ENCODE measurements at regions not wholly inside any gene's neighbourhood (a gene's known extent, or its start where the extent isn't known, plus 50 kb on each side); places are given as distances from the start of the nearest gene placed in this dataset.

DNA sequence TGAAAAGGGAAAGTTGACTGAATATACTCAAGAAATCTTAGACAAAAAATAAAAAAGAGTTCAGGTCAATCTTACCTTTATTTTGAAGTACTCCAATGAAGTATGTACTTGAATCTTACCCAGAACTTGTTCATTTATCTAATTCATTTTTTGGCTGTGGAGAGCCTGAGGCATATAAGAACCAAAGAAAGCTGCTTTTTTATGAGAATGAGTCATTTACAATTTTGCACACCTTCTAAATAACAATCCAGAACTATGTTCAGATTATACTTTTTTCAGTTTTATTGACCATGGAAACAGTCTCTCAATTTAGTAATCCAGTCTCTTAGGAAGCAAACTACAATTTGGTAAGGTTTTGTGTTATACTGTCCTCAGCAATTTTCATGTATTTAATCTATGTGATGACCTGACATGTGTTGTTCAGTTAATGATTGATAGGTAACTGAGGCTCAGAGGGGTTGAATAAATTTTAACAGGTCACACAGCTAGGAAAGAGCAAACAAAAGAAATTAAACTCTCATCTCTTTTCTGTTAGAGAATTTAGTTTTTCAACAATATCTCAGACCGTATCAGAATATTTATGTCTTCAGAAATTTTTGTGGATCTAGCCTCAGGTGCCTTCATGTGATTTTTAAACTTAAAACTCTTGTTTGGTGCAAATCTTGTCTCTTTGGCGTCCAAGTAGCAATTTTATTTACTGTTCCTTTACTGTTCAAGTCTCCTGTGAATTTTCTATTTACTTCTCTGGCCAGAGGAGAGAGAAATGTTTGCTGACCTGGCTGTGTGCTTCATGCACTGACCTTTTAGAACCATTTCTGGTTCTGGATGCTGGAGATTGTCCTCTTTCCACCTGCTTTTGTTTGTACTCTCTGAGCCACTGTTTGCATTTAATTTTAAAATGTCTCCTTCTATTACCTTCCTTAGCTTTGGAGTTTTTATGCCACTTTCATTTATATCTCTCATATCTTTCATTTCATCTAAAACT is 1453.4 kb downstream of the STIM2 start:
- H3K36me3 ChIP-seq (ENCODE audit: control insufficient read depth, low read length) = no peaks in the 10 kb centered on the region
- H3K9me3 ChIP-seq (ENCODE audit: control insufficient read depth, insufficient read depth, low read length) = no peaks in the 10 kb centered on the region
- H3K27me3 ChIP-seq (ENCODE audit: control insufficient read depth, low read length) = no peaks in the 10 kb centered on the region
- no peaks in the 10 kb centered on the region for H3K79me2 ChIP-seq (ENCODE audit: control insufficient read depth, low read length)
- no peaks in the 10 kb centered on the region for H3K4me1 ChIP-seq (ENCODE audit: control insufficient read depth, low read length)
- no peaks in the 10 kb centered on the region for H4K20me1 ChIP-seq (ENCODE audit: control insufficient read depth, insufficient read depth, low read depth, low read length)
- no peak overlapping the region for H3K4me3 ChIP-seq (ENCODE audit: low read length)
- H3F3A ChIP-seq (ENCODE audit: control insufficient read depth, insufficient read depth) = no peaks in the 10 kb centered on the region
- TF ChIP-seq EZH2phosphoT487 (IDR thresholded peaks at IDR 0.05; ENCODE audit: borderline replicate concordance, low read length) = no peak
- TF ChIP-seq, protein P1, sequence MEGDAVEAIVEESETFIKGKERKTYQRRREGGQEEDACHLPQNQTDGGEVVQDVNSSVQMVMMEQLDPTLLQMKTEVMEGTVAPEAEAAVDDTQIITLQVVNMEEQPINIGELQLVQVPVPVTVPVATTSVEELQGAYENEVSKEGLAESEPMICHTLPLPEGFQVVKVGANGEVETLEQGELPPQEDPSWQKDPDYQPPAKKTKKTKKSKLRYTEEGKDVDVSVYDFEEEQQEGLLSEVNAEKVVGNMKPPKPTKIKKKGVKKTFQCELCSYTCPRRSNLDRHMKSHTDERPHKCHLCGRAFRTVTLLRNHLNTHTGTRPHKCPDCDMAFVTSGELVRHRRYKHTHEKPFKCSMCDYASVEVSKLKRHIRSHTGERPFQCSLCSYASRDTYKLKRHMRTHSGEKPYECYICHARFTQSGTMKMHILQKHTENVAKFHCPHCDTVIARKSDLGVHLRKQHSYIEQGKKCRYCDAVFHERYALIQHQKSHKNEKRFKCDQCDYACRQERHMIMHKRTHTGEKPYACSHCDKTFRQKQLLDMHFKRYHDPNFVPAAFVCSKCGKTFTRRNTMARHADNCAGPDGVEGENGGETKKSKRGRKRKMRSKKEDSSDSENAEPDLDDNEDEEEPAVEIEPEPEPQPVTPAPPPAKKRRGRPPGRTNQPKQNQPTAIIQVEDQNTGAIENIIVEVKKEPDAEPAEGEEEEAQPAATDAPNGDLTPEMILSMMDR (IDR thresholded peaks at IDR 0.05; ENCODE audit: low read depth, low read length, poor library complexity, severe bottlenecking) = no peak
- no peaks in the 10 kb centered on the region for H3K9me2 ChIP-seq (replicated peaks; ENCODE audit: control insufficient read depth, low read length)
- no peak overlapping the region for H3K27ac ChIP-seq (ENCODE audit: low read depth, low read length)
- H3K4me2 ChIP-seq (ENCODE audit: low read length) = no peak overlapping the region

DNA sequence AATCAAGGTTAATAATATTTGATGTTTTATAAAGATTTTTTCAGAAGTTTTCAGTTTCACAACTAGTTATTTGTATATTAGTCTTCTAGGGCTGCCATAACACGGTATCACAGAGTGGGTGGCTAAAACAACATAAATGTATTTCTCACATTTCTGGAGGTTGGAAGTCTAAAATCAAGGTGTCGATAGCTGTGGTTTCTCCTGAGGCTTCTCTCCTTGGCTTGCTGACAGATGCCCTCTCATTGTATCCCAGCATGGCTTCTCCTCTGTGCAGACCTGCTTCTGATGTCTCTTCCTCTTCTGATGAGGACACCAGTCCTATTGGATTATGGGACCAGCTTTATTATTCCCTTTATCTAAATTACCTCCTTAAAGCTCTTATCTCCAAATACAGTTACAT is 1456.6 kb downstream of the STIM2 start:
- Histone ChIP-seq H3K4me1 (ENCODE audit: control insufficient read depth, low read length) (no peaks in the 10 kb centered on the region), H3K27ac (ENCODE audit: low read depth, low read length) (no peak overlapping the region), H3K9me2 (replicated peaks; ENCODE audit: control insufficient read depth, low read length) (no peaks in the 10 kb centered on the region), H3K27me3 (ENCODE audit: control insufficient read depth, low read length) (no peaks in the 10 kb centered on the region), H3K36me3 (ENCODE audit: control insufficient read depth, low read length) (no peaks in the 10 kb centered on the region), H3K4me3 (ENCODE audit: low read length) (no peak overlapping the region), H3K79me2 (ENCODE audit: control insufficient read depth, low read length) (no peaks in the 10 kb centered on the region), H4K20me1 (ENCODE audit: control insufficient read depth, insufficient read depth, low read depth, low read length) (no peaks in the 10 kb centered on the region), H3K4me2 (ENCODE audit: low read length) (no peak overlapping the region), H3K9me3 (ENCODE audit: control insufficient read depth, insufficient read depth, low read length) (no peaks in the 10 kb centered on the region), H3F3A (ENCODE audit: control insufficient read depth, insufficient read depth) (no peaks in the 10 kb centered on the region)
- TF ChIP-seq EZH2phosphoT487 (IDR thresholded peaks at IDR 0.05; ENCODE audit: borderline replicate concordance, low read length) = no peak
- TF ChIP-seq, protein P1 (IDR thresholded peaks at IDR 0.05; ENCODE audit: low read depth, low read length, poor library complexity, severe bottlenecking) = no peak

DNA sequence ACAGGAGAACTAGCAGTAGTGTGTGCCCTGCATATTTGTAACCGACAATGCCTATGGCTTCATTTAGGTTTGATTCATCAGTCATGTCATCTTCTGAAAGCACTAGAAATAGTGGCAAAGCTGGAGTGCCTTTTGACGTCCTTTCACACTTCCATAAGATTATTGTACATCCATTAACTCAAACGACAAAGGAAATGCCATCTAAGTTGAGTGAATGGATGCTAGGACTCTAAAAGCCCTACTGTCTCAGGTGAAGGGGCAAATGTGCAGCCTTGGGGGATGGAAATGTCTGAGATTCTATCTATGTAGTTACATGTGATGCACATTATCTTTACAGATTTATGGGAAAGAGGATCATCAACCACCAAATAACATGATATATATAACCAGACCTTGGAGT is 1473.6 kb downstream of the STIM2 start:
- no peaks in the 10 kb centered on the region for H3F3A ChIP-seq (ENCODE audit: control insufficient read depth, insufficient read depth)
- no peaks in the 10 kb centered on the region for H3K9me3 ChIP-seq (ENCODE audit: control insufficient read depth, insufficient read depth, low read length)
- no peaks in the 10 kb centered on the region for H3K27me3 ChIP-seq (ENCODE audit: control insufficient read depth, low read length)
- H3K4me3 ChIP-seq (ENCODE audit: low read length) = no peak overlapping the region
- no peaks in the 10 kb centered on the region for H3K9me2 ChIP-seq (replicated peaks; ENCODE audit: control insufficient read depth, low read length)
- no peaks in the 10 kb centered on the region for H4K20me1 ChIP-seq (ENCODE audit: control insufficient read depth, insufficient read depth, low read depth, low read length)
- H3K36me3 ChIP-seq (ENCODE audit: control insufficient read depth, low read length) = no peaks in the 10 kb centered on the region
- H3K4me1 ChIP-seq (ENCODE audit: control insufficient read depth, low read length) = no peaks in the 10 kb centered on the region
- no peak overlapping the region for H3K4me2 ChIP-seq (ENCODE audit: low read length)
- TF ChIP-seq, protein P1 (IDR thresholded peaks at IDR 0.05; ENCODE audit: low read depth, low read length, poor library complexity, severe bottlenecking) = no peak
- no peak for TF ChIP-seq EZH2phosphoT487 (IDR thresholded peaks at IDR 0.05; ENCODE audit: borderline replicate concordance, low read length)
- H3K79me2 ChIP-seq (ENCODE audit: control insufficient read depth, low read length) = no peaks in the 10 kb centered on the region
- no peak overlapping the region for H3K27ac ChIP-seq (ENCODE audit: low read depth, low read length)

Measured in DOHH2 (cell line).